Hepatocyte (in vitro differentiated cells): ENCODE measurements at regions not wholly inside any gene's neighbourhood (a gene's known extent, or its start where the extent isn't known, plus 50 kb on each side); places are given as distances from the start of the nearest gene placed in this dataset.

Experiments used
- EZH2 ChIP-seq: fragments of 200-600 bp; sonication (generic); IDR thresholded peaks from 2 replicates; pipeline ENCODE4 v1.6.1; 2016; ENCODE audit warnings: antibody characterized with exemption, mild to moderate bottlenecking, borderline replicate concordance
- TF ChIP-seq, protein P1 (sequence below): fragments of 200-600 bp; sonication (generic); IDR thresholded peaks from 2 replicates; pipeline ENCODE4 v1.5.1; 2016; ENCODE audit warnings: antibody characterized with exemption, mild to moderate bottlenecking; ENCODE audit not compliant: poor library complexity

DNA sequence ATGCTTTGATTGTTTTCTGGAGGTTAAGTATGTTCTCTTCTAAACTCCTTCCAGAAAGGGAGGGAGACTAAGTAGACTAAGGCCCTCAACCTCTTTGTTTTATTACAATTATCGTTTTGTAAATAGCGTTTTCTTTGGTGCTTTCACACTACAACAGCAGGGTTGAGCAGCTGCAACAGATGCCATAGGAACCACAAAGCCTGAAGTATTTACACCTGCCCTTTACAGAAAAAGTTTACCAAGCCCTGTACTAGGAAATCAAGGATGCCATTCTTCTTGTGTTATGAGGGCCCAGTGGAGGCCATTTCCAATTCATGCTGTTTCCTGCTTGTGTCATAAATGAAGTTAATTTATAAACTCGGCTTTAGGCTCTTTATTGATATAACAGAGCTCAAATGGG is 914.8 kb downstream of the DCDC2C start:
- TF ChIP-seq, protein P1, sequence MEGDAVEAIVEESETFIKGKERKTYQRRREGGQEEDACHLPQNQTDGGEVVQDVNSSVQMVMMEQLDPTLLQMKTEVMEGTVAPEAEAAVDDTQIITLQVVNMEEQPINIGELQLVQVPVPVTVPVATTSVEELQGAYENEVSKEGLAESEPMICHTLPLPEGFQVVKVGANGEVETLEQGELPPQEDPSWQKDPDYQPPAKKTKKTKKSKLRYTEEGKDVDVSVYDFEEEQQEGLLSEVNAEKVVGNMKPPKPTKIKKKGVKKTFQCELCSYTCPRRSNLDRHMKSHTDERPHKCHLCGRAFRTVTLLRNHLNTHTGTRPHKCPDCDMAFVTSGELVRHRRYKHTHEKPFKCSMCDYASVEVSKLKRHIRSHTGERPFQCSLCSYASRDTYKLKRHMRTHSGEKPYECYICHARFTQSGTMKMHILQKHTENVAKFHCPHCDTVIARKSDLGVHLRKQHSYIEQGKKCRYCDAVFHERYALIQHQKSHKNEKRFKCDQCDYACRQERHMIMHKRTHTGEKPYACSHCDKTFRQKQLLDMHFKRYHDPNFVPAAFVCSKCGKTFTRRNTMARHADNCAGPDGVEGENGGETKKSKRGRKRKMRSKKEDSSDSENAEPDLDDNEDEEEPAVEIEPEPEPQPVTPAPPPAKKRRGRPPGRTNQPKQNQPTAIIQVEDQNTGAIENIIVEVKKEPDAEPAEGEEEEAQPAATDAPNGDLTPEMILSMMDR: no peak
- no peak for TF ChIP-seq EZH2
